ENCODE measurements at regions not wholly inside any gene's neighbourhood (a gene's known extent, or its start where the extent isn't known, plus 50 kb on each side); places are given as distances from the start of the nearest gene placed in this dataset.

DNA sequence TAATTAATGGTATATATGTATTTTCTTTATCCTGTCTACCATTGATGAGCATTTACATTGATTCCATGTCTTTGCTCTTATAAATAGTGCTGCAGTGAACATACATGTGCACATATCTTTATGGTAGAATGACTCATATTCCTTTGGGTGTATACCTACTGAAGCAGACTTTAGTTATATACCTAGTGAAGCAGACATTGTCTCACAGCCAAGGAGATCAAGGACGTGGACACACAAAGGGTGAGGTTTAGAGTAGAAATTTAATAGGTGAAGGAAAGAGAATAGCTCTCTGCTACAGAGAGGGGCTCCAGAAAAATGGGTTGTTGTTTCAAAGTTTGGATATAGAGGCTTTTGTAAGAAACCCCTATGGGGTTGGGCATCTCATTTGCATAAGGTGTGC, 700.3 kb downstream of the CDH11 start:
- TF ChIP-seq, protein P1, sequence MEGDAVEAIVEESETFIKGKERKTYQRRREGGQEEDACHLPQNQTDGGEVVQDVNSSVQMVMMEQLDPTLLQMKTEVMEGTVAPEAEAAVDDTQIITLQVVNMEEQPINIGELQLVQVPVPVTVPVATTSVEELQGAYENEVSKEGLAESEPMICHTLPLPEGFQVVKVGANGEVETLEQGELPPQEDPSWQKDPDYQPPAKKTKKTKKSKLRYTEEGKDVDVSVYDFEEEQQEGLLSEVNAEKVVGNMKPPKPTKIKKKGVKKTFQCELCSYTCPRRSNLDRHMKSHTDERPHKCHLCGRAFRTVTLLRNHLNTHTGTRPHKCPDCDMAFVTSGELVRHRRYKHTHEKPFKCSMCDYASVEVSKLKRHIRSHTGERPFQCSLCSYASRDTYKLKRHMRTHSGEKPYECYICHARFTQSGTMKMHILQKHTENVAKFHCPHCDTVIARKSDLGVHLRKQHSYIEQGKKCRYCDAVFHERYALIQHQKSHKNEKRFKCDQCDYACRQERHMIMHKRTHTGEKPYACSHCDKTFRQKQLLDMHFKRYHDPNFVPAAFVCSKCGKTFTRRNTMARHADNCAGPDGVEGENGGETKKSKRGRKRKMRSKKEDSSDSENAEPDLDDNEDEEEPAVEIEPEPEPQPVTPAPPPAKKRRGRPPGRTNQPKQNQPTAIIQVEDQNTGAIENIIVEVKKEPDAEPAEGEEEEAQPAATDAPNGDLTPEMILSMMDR (IDR thresholded peaks at IDR 0.05): no peak
- no peak for TF ChIP-seq POLR2AphosphoS5 (IDR thresholded peaks at IDR 0.05)
- no peak for TF ChIP-seq POLR2A (IDR thresholded peaks at IDR 0.05)

Measured in prostate gland (tissue), 2 donors.